ENCODE measurements at regions not wholly inside any gene's neighbourhood (a gene's known extent, or its start where the extent isn't known, plus 50 kb on each side); places are given as distances from the start of the nearest gene placed in this dataset.
A peak's percentile ranks its signal among the peaks of the same experiment; 100 is the strongest.
"Not testable (repeated sequence)": the region's sequence is repeated elsewhere in the genome, so short reads cannot be mapped to it uniquely, and the experiment has no call there.

- DNase-seq (ENCODE audit: low read depth in 2 of 2, low spot score in 1 of 2): no peak
Observed at GRCh38 chr12:131499160-131499863, 211.6 kb upstream of the SFSWAP start.

GRCh38 chr12:131499864-131500190 lies 211.1 kb upstream of the SFSWAP start:
- DNase-seq (ENCODE audit: low read depth in 2 of 2, low spot score in 1 of 2): no peak

GRCh38 chr12:131500564-131500963 lies 210.3 kb upstream of the SFSWAP start:
- no peak for DNase-seq (ENCODE audit: low read depth in 2 of 2, low spot score in 1 of 2)

- DNase-seq (ENCODE audit: low read depth in 2 of 2, low spot score in 1 of 2): no peak
Observed at GRCh38 chr12:131505561-131505960, 205.3 kb upstream of the SFSWAP start.

- DNase-seq (ENCODE audit: low read depth in 2 of 2, low spot score in 1 of 2): no peak
Observed at GRCh38 chr12:131506426-131506825, 204.5 kb upstream of the SFSWAP start.

- DNase-seq (ENCODE audit: low read depth in 2 of 2, low spot score in 1 of 2): no peak
Observed at GRCh38 chr12:131507094-131507493, 203.8 kb upstream of the SFSWAP start.

- DNase-seq (ENCODE audit: low read depth in 2 of 2, low spot score in 1 of 2): no peak
Observed at GRCh38 chr12:131507881-131508280, 203.0 kb upstream of the SFSWAP start.

- no peak for DNase-seq (ENCODE audit: low read depth in 2 of 2, low spot score in 1 of 2)
Observed at GRCh38 chr12:131509701-131510100, 201.2 kb upstream of the SFSWAP start.

- no peak for DNase-seq (ENCODE audit: low read depth in 2 of 2, low spot score in 1 of 2)
Observed at GRCh38 chr12:131510431-131510830, 200.5 kb upstream of the SFSWAP start.

- peak; percentile 1 to 6 for DNase-seq (ENCODE audit: low read depth in 2 of 2, low spot score in 1 of 2)
Observed at GRCh38 chr12:131511391-131511802, 199.5 kb upstream of the SFSWAP start.

- DNase-seq (ENCODE audit: low read depth in 2 of 2, low spot score in 1 of 2): no peak
Observed at GRCh38 chr12:131511803-131512561, 198.9 kb upstream of the SFSWAP start.

GRCh38 chr12:131513606-131514005 lies 197.3 kb upstream of the SFSWAP start:
- DNase-seq (ENCODE audit: low read depth in 2 of 2, low spot score in 1 of 2): no peak

GRCh38 chr12:131520553-131520952 lies 190.3 kb upstream of the SFSWAP start:
- DNase-seq (ENCODE audit: low read depth in 2 of 2, low spot score in 1 of 2): not testable (repeated sequence)

- no peak for DNase-seq (ENCODE audit: low read depth in 2 of 2, low spot score in 1 of 2)
Observed at GRCh38 chr12:131521326-131521725, 189.6 kb upstream of the SFSWAP start.

- no peak for DNase-seq (ENCODE audit: low read depth in 2 of 2, low spot score in 1 of 2)
Observed at GRCh38 chr12:131525795-131526508, 184.9 kb upstream of the SFSWAP start.

GRCh38 chr12:131527092-131527491 lies 183.8 kb upstream of the SFSWAP start:
- no peak for DNase-seq (ENCODE audit: low read depth in 2 of 2, low spot score in 1 of 2)

- no peak for DNase-seq (ENCODE audit: low read depth in 2 of 2, low spot score in 1 of 2)
Observed at GRCh38 chr12:131527736-131528135, 183.2 kb upstream of the SFSWAP start.

GRCh38 chr12:131528144-131528543 lies 182.7 kb upstream of the SFSWAP start:
- no peak for DNase-seq (ENCODE audit: low read depth in 2 of 2, low spot score in 1 of 2)

- DNase-seq (ENCODE audit: low read depth in 2 of 2, low spot score in 1 of 2): no peak
Observed at GRCh38 chr12:131528667-131529066, 182.2 kb upstream of the SFSWAP start.

GRCh38 chr12:131529196-131530040 lies 181.5 kb upstream of the SFSWAP start:
- no peak for DNase-seq (ENCODE audit: low read depth in 2 of 2, low spot score in 1 of 2)

- DNase-seq (ENCODE audit: low read depth in 2 of 2, low spot score in 1 of 2): no peak
Observed at GRCh38 chr12:131530041-131530332, 180.9 kb upstream of the SFSWAP start.
